ENCODE measurements at regions not wholly inside any gene's neighbourhood (a gene's known extent, or its start where the extent isn't known, plus 50 kb on each side); places are given as distances from the start of the nearest gene placed in this dataset.
"Not testable (repeated sequence)": the region's sequence is repeated elsewhere in the genome, so short reads cannot be mapped to it uniquely, and the experiment has no call there.

GRCh38 chr5:12658871-12659446, 754.7 kb upstream of the CTNND2 start:
- DNase-seq (ENCODE audit: low spot score): no peak

- not testable (repeated sequence) for DNase-seq (ENCODE audit: low spot score)
Measured at GRCh38 chr5:12657914-12658474, 753.7 kb upstream of the CTNND2 start.

GRCh38 chr5:12655675-12656074, 751.4 kb upstream of the CTNND2 start:
- DNase-seq (ENCODE audit: low spot score): no peak

- no peak for DNase-seq (ENCODE audit: low spot score)
Measured at GRCh38 chr5:12652201-12652600, 748.0 kb upstream of the CTNND2 start.

GRCh38 chr5:12648558-12648957, 744.3 kb upstream of the CTNND2 start:
- no peak for DNase-seq (ENCODE audit: low spot score)

- no peak for DNase-seq (ENCODE audit: low spot score)
Measured at GRCh38 chr5:12647613-12648012, 743.4 kb upstream of the CTNND2 start.

GRCh38 chr5:12645582-12645981, 741.3 kb upstream of the CTNND2 start:
- DNase-seq (ENCODE audit: low spot score): no peak

- DNase-seq (ENCODE audit: low spot score): no peak
Measured at GRCh38 chr5:12636209-12636608, 732.0 kb upstream of the CTNND2 start.

GRCh38 chr5:12626556-12626955, 722.3 kb upstream of the CTNND2 start:
- no peak for DNase-seq (ENCODE audit: low spot score)

GRCh38 chr5:12625667-12626263, 721.5 kb upstream of the CTNND2 start:
- no peak for DNase-seq (ENCODE audit: low spot score)

GRCh38 chr5:12624776-12625560, 720.7 kb upstream of the CTNND2 start:
- DNase-seq (ENCODE audit: low spot score): no peak

- DNase-seq (ENCODE audit: low spot score): no peak
Measured at GRCh38 chr5:12623408-12623807, 719.2 kb upstream of the CTNND2 start.

- DNase-seq (ENCODE audit: low spot score): no peak
Measured at GRCh38 chr5:12616093-12616492, 711.8 kb upstream of the CTNND2 start.

GRCh38 chr5:12615141-12615820, 711.0 kb upstream of the CTNND2 start:
- DNase-seq (ENCODE audit: low spot score): no peak

GRCh38 chr5:12614608-12615007, 710.4 kb upstream of the CTNND2 start:
- no peak for DNase-seq (ENCODE audit: low spot score)

- no peak for DNase-seq (ENCODE audit: low spot score)
Measured at GRCh38 chr5:12611132-12611531, 706.9 kb upstream of the CTNND2 start.

- not testable (repeated sequence) for DNase-seq (ENCODE audit: low spot score)
Measured at GRCh38 chr5:12607817-12608216, 703.6 kb upstream of the CTNND2 start.

- DNase-seq (ENCODE audit: low spot score): no peak
Measured at GRCh38 chr5:12592228-12592627, 688.0 kb upstream of the CTNND2 start.

- DNase-seq (ENCODE audit: low spot score): no peak
Measured at GRCh38 chr5:12586406-12586805, 682.2 kb upstream of the CTNND2 start.

GRCh38 chr5:12578803-12579202, 674.6 kb upstream of the CTNND2 start:
- DNase-seq (ENCODE audit: low spot score): not testable (repeated sequence)

GRCh38 chr5:12576953-12577352, 672.7 kb upstream of the CTNND2 start:
- not testable (repeated sequence) for DNase-seq (ENCODE audit: low spot score)

GRCh38 chr5:12574298-12575093, 670.2 kb upstream of the CTNND2 start:
- not testable (repeated sequence) for DNase-seq (ENCODE audit: low spot score)
